K562 (cell line): ENCODE measurements at regions not wholly inside any gene's neighbourhood (a gene's known extent, or its start where the extent isn't known, plus 50 kb on each side); places are given as distances from the start of the nearest gene placed in this dataset.

Experiments
- ATAC-seq: fragments of 200-7000 bp; cut with Tn5 transposase; 3 replicates; pipeline ENCODE4 v1.9.1; 2020; ENCODE audit warnings: moderate library complexity
- BruUV-seq: library from RNA; stranded (reverse); fragments of 400-500 nt; replicated peaks from 2 replicates; lab custom pipeline; 2021; lab: Mats Ljungman, UMichigan
- CTCF ChIA-PET: fragments of 300-600 bp; formaldehyde crosslinking; extraction: SDS; loops from one replicate; lab custom pipeline; 2021; ENCODE audit warnings: low intra/inter-chr PET ratio; lab: Yijun Ruan, JAX
- POLR2A ChIA-PET: fragments of 300-600, 350-650 bp; sonication (Branson Sonifier 250); formaldehyde crosslinking; extraction: SDS; loops from one replicate; lab custom pipeline; 2021; ENCODE audit warnings: antibody characterized with exemption, inconsistent platforms; lab: Yijun Ruan, JAX
- DNase-seq, 4 experiments: peaks; one replicate each; pipeline versions ENCODE4 v3.0.0 to v3.0.0-alpha.2; 2011 to 2018; ENCODE audit warnings: low spot score in 3 of 4, mixed read lengths in 3 of 4; ENCODE audit errors: extremely low read depth in 1 of 4
- FAIRE-seq: peaks from 2 replicates; lab custom pipeline; 2011; peaks lifted over from hg19 to GRCh38; lab: Jason Lieb, UNC
- H2AFZ ChIP-seq: 2 replicates; pipeline ENCODE4 v1.6.0; 2011; ENCODE audit warnings: low read depth, low read length, control low read depth, inconsistent platforms
- H3K27ac ChIP-seq: fragments of 200-600 bp; 3 replicates; pipeline ENCODE4 v1.8.0; 2011; ENCODE audit warnings: low read depth, mild to moderate bottlenecking, control low read depth, inconsistent platforms, low read length, moderate library complexity, mixed read lengths; ENCODE audit errors: extremely low read depth
- H3K27me3 ChIP-seq, 2 experiments: fragments of 300-600 bp in 1 of 2; 2 replicates in 1 of 2; 3 replicates in 1 of 2; pipeline versions ENCODE4 v1.6.0 to v1.8.0; 2011; ENCODE audit warnings: inconsistent platforms in 2 of 2, low read length in 2 of 2, mild to moderate bottlenecking in 1 of 2, mixed read lengths in 1 of 2, moderate library complexity in 1 of 2; ENCODE audit not compliant: control insufficient read depth in 2 of 2, insufficient read depth in 2 of 2
- H3K36me3 ChIP-seq: fragments of 300-600 bp; 3 replicates; pipeline ENCODE4 v1.8.0; 2011; ENCODE audit warnings: mild to moderate bottlenecking, low read length, inconsistent platforms; ENCODE audit not compliant: control insufficient read depth, insufficient read depth
- H3K4me1 ChIP-seq, 2 experiments: fragments of 200-600 bp in 1 of 2; replicated peaks in 1 of 2; 2 replicates in 1 of 2; 3 replicates in 1 of 2; pipeline versions ENCODE4 v1.5.1 to v1.8.0; 2011; ENCODE audit warnings: inconsistent platforms in 2 of 2, low read length in 2 of 2, mild to moderate bottlenecking in 1 of 2, mixed read lengths in 1 of 2, moderate library complexity in 1 of 2; ENCODE audit not compliant: control insufficient read depth in 2 of 2, insufficient read depth in 2 of 2
- H3K4me2 ChIP-seq: 2 replicates; pipeline ENCODE4 v1.6.1; 2011; ENCODE audit warnings: low read length, control low read depth, inconsistent platforms, mixed read lengths; ENCODE audit not compliant: insufficient read depth
- H3K4me3 ChIP-seq: fragments of 200-600 bp; sonication (generic), shearing (Covaris generic); 2 replicates; pipeline ENCODE4 v1.5.1; 2016; ENCODE audit warnings: control low read depth, inconsistent platforms
- H3K79me2 ChIP-seq: fragments of 200-600 bp; 3 replicates; pipeline ENCODE4 v1.8.0; 2011; ENCODE audit warnings: low read length, inconsistent platforms; ENCODE audit not compliant: control insufficient read depth, insufficient read depth
- H3K9ac ChIP-seq, 2 experiments: 2 replicates each; pipeline versions ENCODE4 v1.6.0 to v1.6.1; 2011; ENCODE audit warnings: low read depth in 2 of 2, low read length in 2 of 2, control low read depth in 1 of 2, inconsistent platforms in 1 of 2, mild to moderate bottlenecking in 1 of 2, mixed read lengths in 1 of 2; ENCODE audit not compliant: insufficient read depth in 1 of 2
- H3K9me1 ChIP-seq: one replicate; pipeline ENCODE4 v1.6.0; 2011; ENCODE audit warnings: inconsistent platforms, mild to moderate bottlenecking, low read length, moderate library complexity; ENCODE audit not compliant: control insufficient read depth, insufficient read depth
- H3K9me3 ChIP-seq: replicated peaks from 2 replicates; pipeline ENCODE4 v1.5.1; 2011; ENCODE audit warnings: low read depth, low read length, inconsistent platforms; ENCODE audit not compliant: control insufficient read depth, insufficient read depth
- H4K20me1 ChIP-seq: replicated peaks from 2 replicates; pipeline ENCODE4 v1.6.1; 2011; ENCODE audit warnings: low read length, inconsistent platforms, mixed read lengths; ENCODE audit not compliant: control insufficient read depth, insufficient read depth
- CBX1 ChIP-seq: sonication (generic); IDR thresholded peaks from 2 replicates; pipeline ENCODE4 v1.6.1; 2016; ENCODE audit warnings: antibody characterized with exemption, low read depth, mild to moderate bottlenecking
- CEBPG ChIP-seq, 3 experiments: fragments of 200-800 bp in 1 of 3; sonication (Bioruptor generic) in 1 of 3; sonication (generic) in 1 of 3; formaldehyde crosslinking in 1 of 3; IDR thresholded peaks in 2 of 3; conservative IDR thresholded peaks in 1 of 3; 2 replicates each; pipeline versions ENCODE4 v1.6.1 to v1.8.0; 2016 to 2022; ENCODE audit warnings: missing compliant biosample characterization in 2 of 3, missing genetic modification characterization in 2 of 3, mild to moderate bottlenecking in 1 of 3, missing genetic modification reagents in 1 of 3
- KLF10 ChIP-seq: fragments of 250-450 bp; sonication (Bioruptor Pico); IDR thresholded peaks from 2 replicates; pipeline ENCODE4 v1.6.1; 2021; ENCODE audit warnings: matching md5 sums
- MTA1 ChIP-seq: fragments of 450-650 bp; IDR thresholded peaks from 2 replicates; pipeline ENCODE4 v1.6.1; 2017; ENCODE audit warnings: borderline replicate concordance
- NR2F6 ChIP-seq: fragments of 450-650 bp; formaldehyde crosslinking; IDR thresholded peaks from 2 replicates; pipeline ENCODE4 v1.4.0; 2020; ENCODE audit warnings: mild to moderate bottlenecking
- ZKSCAN1 ChIP-seq: fragments of 150-350 bp; IDR thresholded peaks from 2 replicates; pipeline ENCODE4 v1.6.1; 2016; ENCODE audit warnings: low read depth, low read length
- ZNF140 ChIP-seq: fragments of 250-450 bp; sonication (Bioruptor Pico); IDR thresholded peaks from 2 replicates; pipeline ENCODE4 v1.8.0; 2021; ENCODE audit warnings: moderate library complexity, mild to moderate bottlenecking, inconsistent platforms
- ZNF24 ChIP-seq: fragments of 450-650 bp; IDR thresholded peaks from 2 replicates; pipeline ENCODE4 v1.6.1; 2016
- ZNF316 ChIP-seq: fragments of 450-650 bp; IDR thresholded peaks from 2 replicates; pipeline ENCODE4 v1.6.1; 2016
- ZNF354B ChIP-seq: fragments of 250-450 bp; sonication (Bioruptor Pico); IDR thresholded peaks from 2 replicates; pipeline ENCODE4 v1.4.0; 2020
- ZNF431 ChIP-seq: sonication (generic); formaldehyde crosslinking; IDR thresholded peaks from 2 replicates; pipeline ENCODE4 v1.8.0; 2022; ENCODE audit warnings: mild to moderate bottlenecking, missing genetic modification reagents
- ZSCAN29 ChIP-seq: fragments of 450-650 bp; IDR thresholded peaks from 2 replicates; pipeline ENCODE4 v1.6.1; 2017
- WGBS: fragments of 100-300 bp; shearing (Covaris generic); methylation state at CpG from one replicate; pipeline ENCODE4 v1.1.6; 2016; ENCODE audit warnings: low coverage, mixed read lengths; ENCODE audit not compliant: insufficient coverage; ENCODE audit errors: missing lambda C conversion rate; 5-methylcytosine and 5-hydroxymethylcytosine counted together
- in situ Hi-C: fragments of 300-500 bp; cut with MboI; formaldehyde crosslinking; loops from 4 replicates; pipeline ENCODE4 v1.15.0; 2018; ENCODE audit warnings: inconsistent platforms, mixed read lengths
- intact Hi-C: fragments of 100-400 bp; cut with micrococcal nuclease; formaldehyde crosslinking; loops from 2 replicates; pipeline ENCODE4 v1.14.2; 2022
- TF ChIP-seq, protein P1 (sequence below): fragments of 250-450 bp; sonication (Bioruptor Pico); IDR thresholded peaks from 2 replicates; pipeline ENCODE4 v1.8.0; 2022; ENCODE audit warnings: inconsistent platforms

DNA sequence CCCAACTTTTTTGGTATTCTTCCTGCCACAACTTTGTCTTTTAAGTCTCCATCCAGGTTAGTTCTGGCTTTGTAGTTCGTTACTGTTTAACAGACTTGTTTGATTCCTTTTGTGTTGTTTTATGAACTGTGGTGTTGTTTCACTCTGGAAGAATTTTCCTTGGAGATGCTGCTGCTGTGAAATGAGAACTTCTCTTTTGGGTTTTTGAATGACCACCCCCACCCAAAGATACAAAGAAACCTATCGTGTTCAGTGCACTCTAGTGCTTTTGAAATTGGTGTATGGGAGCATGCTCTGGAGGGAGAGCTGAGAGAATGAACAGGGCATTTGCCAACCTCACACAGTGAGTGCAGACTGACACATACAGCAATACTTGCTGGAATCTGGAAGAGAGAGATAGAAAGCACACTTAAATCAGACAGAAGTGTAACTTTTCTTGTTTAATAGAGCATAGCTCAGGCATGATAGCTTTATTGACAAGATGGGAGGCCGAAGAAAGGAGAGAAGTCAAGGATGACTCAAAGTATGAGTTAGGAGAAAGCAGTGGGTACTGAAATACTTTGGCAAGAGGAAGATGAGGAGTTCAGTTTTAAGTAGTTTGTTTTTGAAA, 293.1 kb downstream of the SOX4 start (continued):
- TF ChIP-seq CEBPG (CRISPR knock-in tag; IDR thresholded peaks at IDR 0.05) (no peak), CEBPG (tag; conservative IDR thresholded peaks at IDR 0.05 in 1 of 2, IDR thresholded peaks at IDR 0.05 in 1 of 2) (no peak)
- TF ChIP-seq, all 486 proteins: peak for 0

DNA sequence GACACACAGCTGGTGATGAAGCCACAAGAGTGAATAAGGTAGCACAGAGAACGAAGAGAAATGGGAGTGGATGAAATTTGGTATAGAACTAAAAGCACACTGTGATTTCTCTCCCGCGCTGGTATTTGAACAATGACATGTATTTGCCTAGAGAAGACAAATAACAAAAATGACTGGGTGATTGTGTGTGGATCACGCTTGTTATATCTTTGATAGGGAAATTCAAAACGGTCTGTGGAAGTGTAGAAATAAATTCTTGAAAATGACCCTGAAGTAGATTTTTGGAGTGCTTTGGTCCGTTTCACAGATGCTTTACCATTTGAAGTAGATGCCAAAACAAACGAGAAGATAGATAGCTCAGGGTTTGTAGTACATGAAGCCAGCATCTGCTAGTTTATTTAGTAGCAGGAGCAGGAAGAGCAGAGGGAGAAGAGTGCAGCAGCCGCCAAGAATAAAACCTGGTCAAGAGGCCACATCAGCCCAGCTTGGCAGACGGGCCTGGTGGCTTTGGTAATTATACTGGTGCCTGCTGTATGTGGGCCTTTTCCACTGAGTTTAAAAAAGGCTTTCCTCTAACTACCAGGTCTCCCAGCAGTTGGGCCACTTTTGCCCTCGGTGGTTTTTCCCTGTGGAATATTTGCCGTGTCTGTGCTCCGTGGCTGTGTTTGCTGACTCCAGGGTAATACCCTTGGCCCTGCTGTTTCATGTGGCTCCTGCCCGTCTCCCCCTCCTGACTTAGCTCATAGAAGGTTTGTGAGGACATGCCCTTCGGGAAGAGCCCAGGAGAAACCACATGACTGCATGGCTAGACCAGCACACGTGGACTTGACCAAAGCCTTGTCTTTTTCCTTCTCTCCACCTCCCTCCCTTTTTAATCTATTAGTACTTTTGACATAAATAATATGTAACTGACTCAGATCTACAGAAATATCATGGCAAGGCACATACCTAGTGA, 294.0 kb downstream of the SOX4 start:
- no peaks in the 10 kb centered on the region for H3K9me1 ChIP-seq
- no peaks in the 10 kb centered on the region for H3K36me3 ChIP-seq
- no peaks in the 10 kb centered on the region for H3K79me2 ChIP-seq
- BruUV-seq = no TSS peak
- FAIRE-seq (no peak), DNase-seq (no peak), ATAC-seq (no peak)
- H3K27me3 ChIP-seq = peaks cover 19 to 29% of the 10 kb centered on the region in 2 experiments; a peak in 4 of 5 replicates
- H3K4me1 ChIP-seq = no peaks in the 10 kb centered on the region
- no peak overlapping the region for H2AFZ ChIP-seq
- ChIA-PET POLR2A (no interaction called here), CTCF (no interaction called here)
- H3K27ac ChIP-seq = no peak overlapping the region
- no peak overlapping the region for H3K4me2 ChIP-seq
- in situ Hi-C loops = no loop called here
- TF ChIP-seq NR2F6 (CRISPR knock-in tag) (no peak), ZNF140 (CRISPR knock-in tag) (no peak), CBX1 (no peak), ZNF24 (no peak), ZNF354B (CRISPR knock-in tag) (no peak), ZKSCAN1 (no peak), ZSCAN29 (no peak), ZNF316 (no peak), KLF10 (no peak), ZNF431 (no peak), MTA1 (no peak)
- TF ChIP-seq, protein P1, sequence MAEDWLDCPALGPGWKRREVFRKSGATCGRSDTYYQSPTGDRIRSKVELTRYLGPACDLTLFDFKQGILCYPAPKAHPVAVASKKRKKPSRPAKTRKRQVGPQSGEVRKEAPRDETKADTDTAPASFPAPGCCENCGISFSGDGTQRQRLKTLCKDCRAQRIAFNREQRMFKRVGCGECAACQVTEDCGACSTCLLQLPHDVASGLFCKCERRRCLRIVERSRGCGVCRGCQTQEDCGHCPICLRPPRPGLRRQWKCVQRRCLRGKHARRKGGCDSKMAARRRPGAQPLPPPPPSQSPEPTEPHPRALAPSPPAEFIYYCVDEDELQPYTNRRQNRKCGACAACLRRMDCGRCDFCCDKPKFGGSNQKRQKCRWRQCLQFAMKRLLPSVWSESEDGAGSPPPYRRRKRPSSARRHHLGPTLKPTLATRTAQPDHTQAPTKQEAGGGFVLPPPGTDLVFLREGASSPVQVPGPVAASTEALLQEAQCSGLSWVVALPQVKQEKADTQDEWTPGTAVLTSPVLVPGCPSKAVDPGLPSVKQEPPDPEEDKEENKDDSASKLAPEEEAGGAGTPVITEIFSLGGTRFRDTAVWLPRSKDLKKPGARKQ (CRISPR knock-in tag) = no peak
- no peak overlapping the region for H3K9ac ChIP-seq
- whole genome bisulfite sequencing = under 1% methylated on average over 15 of the region's 15 CpGs
- no peaks in the 10 kb centered on the region for H3K9me3 ChIP-seq
- no peaks in the 10 kb centered on the region for H4K20me1 ChIP-seq
- intact Hi-C loops = no loop called here
- H3K4me3 ChIP-seq = no peak overlapping the region
